ENCODE measurements at regions not wholly inside any gene's neighbourhood (a gene's known extent, or its start where the extent isn't known, plus 50 kb on each side); places are given as distances from the start of the nearest gene placed in this dataset.

- TF ChIP-seq CTCF (IDR thresholded peaks at IDR 0.05) (no peak), REST (IDR thresholded peaks at IDR 0.05; ENCODE audit: insufficient read depth in 1 of 2, low read depth in 2 of 2, low read length in 1 of 2) (no peak), POLR2AphosphoS5 (IDR thresholded peaks at IDR 0.05; ENCODE audit: low read depth, low read length) (no peak), SIN3A (IDR thresholded peaks at IDR 0.05; ENCODE audit: borderline replicate concordance, insufficient read depth, low read depth, low read length) (no peak)
These were observed 111.7 kb upstream of the PTPRK start for GRCh38 chr6:128632131-128632530.

Measured in Panc1 (cell line).